Body of pancreas (tissue), 4 donors: ENCODE measurements at regions not wholly inside any gene's neighbourhood (a gene's known extent, or its start where the extent isn't known, plus 50 kb on each side); places are given as distances from the start of the nearest gene placed in this dataset.

ENCODE experiments used
- ATAC-seq: fragments of 150-250 bp; one replicate; pipeline ENCODE4 v1.9.1; 2016
- DNase-seq, 4 donors: peaks; one replicate each; pipeline ENCODE4 v3.0.0-alpha.2; 2019
- H3K27ac ChIP-seq, 4 donors: fragments of 200-600 bp; sonication (generic); 1 replicate in 3 of 4; 2 replicates in 1 of 4; pipeline versions ENCODE4 v1.5.1 to v1.6.1; 2016 to 2019; ENCODE audit warnings: mild to moderate bottlenecking in 1 of 4, mixed read lengths in 1 of 4, moderate library complexity in 1 of 4
- H3K27me3 ChIP-seq, 2 donors: fragments of 200-600 bp; sonication (generic); one replicate each; pipeline ENCODE4 v1.6.0; 2016; ENCODE audit warnings: mild to moderate bottlenecking in 1 of 2
- H3K36me3 ChIP-seq, 2 donors: fragments of 200-600 bp; sonication (generic); replicated peaks in 1 of 2; 2 replicates each; pipeline ENCODE4 v1.5.1; 2016; ENCODE audit warnings: low read depth in 2 of 2; ENCODE audit not compliant: insufficient read depth in 1 of 2
- H3K4me1 ChIP-seq: fragments of 200-600 bp; sonication (generic); one replicate; pipeline ENCODE4 v1.6.0; 2016
- H3K4me3 ChIP-seq, 2 donors: fragments of 200-600 bp; sonication (generic); 1 replicate in 1 of 2; 2 replicates in 1 of 2; pipeline ENCODE4 v1.5.1; 2016 to 2019
- H3K9me3 ChIP-seq, 3 donors: fragments of 200-600 bp; sonication (generic); 1 replicate in 2 of 3; 2 replicates in 1 of 3; pipeline ENCODE4 v1.5.1; 2016
- CTCF ChIP-seq, 7 experiments: fragments of 450-650 bp in 4 of 7; fragments of 200-600 bp in 3 of 7; sonication (generic) in 3 of 7; IDR thresholded peaks; one replicate each; pipeline ENCODE4 v1.5.1; 2016 to 2019; ENCODE audit warnings: antibody characterized with exemption in 7 of 7
- POLR2A ChIP-seq, 3 donors: fragments of 450-650 bp; IDR thresholded peaks; one replicate each; pipeline ENCODE4 v1.6.1; 2016; ENCODE audit warnings: antibody characterized with exemption in 3 of 3, mild to moderate bottlenecking in 2 of 3
- WGBS, 2 donors: methylation state at CpG; one replicate each; pipeline ENCODE4 v1.1.5; 2017; 5-methylcytosine and 5-hydroxymethylcytosine counted together
- intact Hi-C: fragments of 100-400 bp; cut with DNase I; formaldehyde crosslinking; loops from one replicate; pipeline ENCODE4 v1.15.1; 2023

GRCh38 chr1:232211149-232211548 lies 418.8 kb downstream of the SIPA1L2 start:
- no peak for TF ChIP-seq POLR2A (IDR thresholded peaks at IDR 0.05)
- no peak for TF ChIP-seq CTCF (IDR thresholded peaks at IDR 0.05)
- Histone ChIP-seq H3K27me3 (no peaks in the 10 kb centered on the region), H3K36me3 (no peaks in the 10 kb centered on the region), H3K4me1 (no peaks in the 10 kb centered on the region), H3K4me3 (no peak overlapping the region), H3K9me3 (no peaks in the 10 kb centered on the region), H3K27ac (no peak overlapping the region)
- ATAC-seq (no peak), DNase-seq (no peak)
- 80 to 92% methylated on average over 2 of the region's 2 CpGs for WGBS, 2 donors
- intact Hi-C loops = no loop called here

GRCh38 chr1:232209357-232209756 lies 420.6 kb downstream of the SIPA1L2 start:
- WGBS, 2 donors = 29 to 39% methylated on average over 4 of the region's 4 CpGs
- H3K36me3 ChIP-seq = no peaks in the 10 kb centered on the region
- TF ChIP-seq CTCF (IDR thresholded peaks at IDR 0.05) (no peak), POLR2A (IDR thresholded peaks at IDR 0.05) (no peak)

GRCh38 chr1:232207073-232207866 lies 422.7 kb downstream of the SIPA1L2 start:
- no peaks in the 10 kb centered on the region for H3K36me3 ChIP-seq
- DNase-seq = no peak
- H3K4me1 ChIP-seq = no peaks in the 10 kb centered on the region
- WGBS, 2 donors = 76 to 82% methylated on average over 8 of the region's 8 CpGs
- intact Hi-C loops = no loop called here
- no peaks in the 10 kb centered on the region for H3K27me3 ChIP-seq
- no peaks in the 10 kb centered on the region for H3K9me3 ChIP-seq
- H3K4me3 ChIP-seq = no peak overlapping the region
- no peak overlapping the region for H3K27ac ChIP-seq
- TF ChIP-seq CTCF (IDR thresholded peaks at IDR 0.05) (no peak), POLR2A (IDR thresholded peaks at IDR 0.05) (no peak)
- no peak for ATAC-seq

More at GRCh38 chr1:232209357-232209756, 420.6 kb downstream of the SIPA1L2 start:
- no peaks in the 10 kb centered on the region for H3K27me3 ChIP-seq
- no peaks in the 10 kb centered on the region for H3K9me3 ChIP-seq
- no peak for ATAC-seq
- no peak overlapping the region for H3K27ac ChIP-seq
- H3K4me3 ChIP-seq = no peak overlapping the region
- intact Hi-C loops = no loop called here
- no peak for DNase-seq
- H3K4me1 ChIP-seq = no peaks in the 10 kb centered on the region

- intact Hi-C loops = no loop called here
- Histone ChIP-seq H3K36me3 (no peaks in the 10 kb centered on the region), H3K9me3 (no peaks in the 10 kb centered on the region), H3K4me1 (no peaks in the 10 kb centered on the region), H3K27me3 (no peaks in the 10 kb centered on the region), H3K27ac (no peak overlapping the region), H3K4me3 (no peak overlapping the region)
- no peak for DNase-seq
- no peak for TF ChIP-seq POLR2A (IDR thresholded peaks at IDR 0.05)
- no peak for TF ChIP-seq CTCF (IDR thresholded peaks at IDR 0.05)
- ATAC-seq = no peak
Measured at GRCh38 chr1:232204269-232204668, 425.7 kb downstream of the SIPA1L2 start.

- no peaks in the 10 kb centered on the region for H3K9me3 ChIP-seq
- no peaks in the 10 kb centered on the region for H3K36me3 ChIP-seq
- no peaks in the 10 kb centered on the region for H3K4me1 ChIP-seq
- no peak overlapping the region for H3K4me3 ChIP-seq
- H3K27ac ChIP-seq = no peak overlapping the region
- TF ChIP-seq POLR2A (IDR thresholded peaks at IDR 0.05) (no peak), CTCF (IDR thresholded peaks at IDR 0.05) (no peak)
- intact Hi-C loops = no loop called here
- WGBS, 2 donors = 81 to 94% methylated on average over 7 of the region's 7 CpGs
- DNase-seq = no peak
- ATAC-seq = no peak
- no peaks in the 10 kb centered on the region for H3K27me3 ChIP-seq
Measured at GRCh38 chr1:232201024-232201423, 428.9 kb downstream of the SIPA1L2 start.
